Cerebellar nuclear complex (tissue), 1 donor: ENCODE measurements at regions not wholly inside any gene's neighbourhood (a gene's known extent, or its start where the extent isn't known, plus 50 kb on each side); places are given as distances from the start of the nearest gene placed in this dataset.

Experiments used
- DNase-seq, 2 experiments: peaks; one replicate each; lab custom pipeline; 2025; lab: John Stamatoyannopoulos, UW

DNA sequence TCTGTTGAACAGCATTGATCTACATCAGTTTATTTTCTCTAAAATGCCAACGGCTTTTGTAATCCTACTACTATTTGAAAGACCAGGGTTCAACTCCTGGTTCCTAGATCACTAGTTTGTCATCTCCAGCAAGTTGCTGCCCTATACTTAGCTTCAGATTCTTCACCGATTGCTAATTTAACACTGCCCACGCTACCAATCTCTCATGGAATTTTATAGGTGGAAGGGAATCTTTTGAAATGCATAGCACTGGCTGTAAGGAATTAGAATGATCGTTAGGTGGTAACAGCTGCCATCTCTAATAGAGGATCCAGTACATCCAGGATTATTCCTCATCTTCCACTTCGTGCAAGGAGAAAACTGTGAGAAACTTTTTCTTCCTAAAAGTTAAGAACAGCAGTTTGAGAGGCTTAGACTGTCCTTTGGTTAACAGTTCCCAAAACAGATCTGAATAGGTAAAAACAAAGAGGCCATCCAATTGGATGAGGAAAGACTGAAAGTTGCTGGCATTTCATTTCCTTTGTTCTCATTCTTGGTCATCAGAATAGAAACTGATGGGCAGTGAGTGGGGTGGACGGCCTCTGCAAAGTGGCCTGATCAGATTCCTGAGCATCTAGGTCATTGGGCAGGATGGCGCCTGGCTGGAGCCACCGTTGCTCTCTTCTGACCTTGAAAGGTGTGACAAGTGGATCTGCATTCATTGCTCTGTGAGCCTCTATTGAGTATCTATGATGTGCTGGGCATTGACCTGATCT, 236.3 kb upstream of the SORL1-AS1 start:
- no peak for DNase-seq

DNA sequence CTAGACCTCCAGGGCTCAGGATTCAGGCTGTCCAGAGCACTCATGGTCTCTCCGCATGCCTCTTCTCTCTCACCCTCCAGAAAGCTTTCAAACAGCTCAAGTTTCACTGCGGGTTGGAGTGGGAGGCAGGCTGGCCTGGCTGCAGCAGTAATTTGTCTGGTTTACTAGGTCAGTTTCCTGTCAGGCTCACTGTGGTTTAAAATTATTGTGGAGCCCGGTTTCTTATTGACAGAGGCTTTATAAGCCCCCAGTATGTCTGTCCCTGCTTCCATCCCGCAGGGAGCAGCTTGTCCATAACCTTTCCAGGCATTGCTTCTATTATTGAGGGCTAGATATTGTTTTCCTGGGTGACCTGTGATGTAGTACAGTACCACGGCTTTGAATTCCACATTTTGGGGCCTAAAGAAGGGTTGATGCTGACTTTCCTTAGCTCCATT, 235.3 kb upstream of the SORL1-AS1 start:
- no peak for DNase-seq

DNA sequence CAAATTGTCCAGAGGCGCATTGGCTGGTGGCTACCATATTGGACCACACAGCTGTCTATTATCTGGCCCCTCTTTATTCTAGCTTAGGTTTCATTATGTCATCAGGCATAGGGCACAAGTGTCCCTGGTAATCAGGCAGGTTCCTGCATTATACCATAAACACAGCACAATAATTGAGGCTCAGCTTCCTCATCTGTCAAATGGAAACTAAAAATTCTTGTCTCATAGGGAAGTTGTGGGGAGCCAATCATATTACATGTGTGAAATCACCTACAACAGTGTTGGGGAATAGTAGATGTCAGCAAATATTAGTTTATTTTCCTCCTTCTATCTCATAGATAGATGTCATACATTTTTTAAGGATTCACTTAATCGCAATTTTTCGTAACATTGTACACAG, 231.0 kb upstream of the SORL1-AS1 start:
- DNase-seq, result no peak
